H1 (cell line): ENCODE measurements at regions not wholly inside any gene's neighbourhood (a gene's known extent, or its start where the extent isn't known, plus 50 kb on each side); places are given as distances from the start of the nearest gene placed in this dataset.

ENCODE experiments used
- CBX5 ChIP-seq: fragments of 300-800, 300-1000 bp; sonication (generic); IDR thresholded peaks from 2 replicates; pipeline ENCODE4 v1.7.1; 2016; ENCODE audit warnings: antibody characterized with exemption, low read length, low read depth
- HDAC6 ChIP-seq: IDR thresholded peaks from one replicate; pipeline ENCODE4 v1.7.1; 2012; ENCODE audit warnings: low read depth, mild to moderate bottlenecking, inconsistent platforms, low read length, moderate library complexity
- JUND ChIP-seq: IDR thresholded peaks from 2 replicates; pipeline ENCODE4 v1.6.1; 2011; ENCODE audit warnings: mild to moderate bottlenecking, improper control_type of control experiment, low read length
- KDM1A ChIP-seq: fragments of 200-600, 300-600 bp; sonication (generic); IDR thresholded peaks from 2 replicates; pipeline ENCODE4 v1.7.1; 2016; ENCODE audit warnings: mild to moderate bottlenecking, low read length, borderline replicate concordance
- KDM5A ChIP-seq: fragments of 200-600 bp; IDR thresholded peaks from 2 replicates; pipeline ENCODE4 v1.7.1; 2012; ENCODE audit warnings: mild to moderate bottlenecking, low read length, inconsistent platforms, mixed read lengths
- TAF1 ChIP-seq: IDR thresholded peaks from 2 replicates; pipeline ENCODE4 v1.6.1; 2011; ENCODE audit warnings: mild to moderate bottlenecking, low read depth, low read length
- TF ChIP-seq, protein P1 (sequence below): fragments of 300-600 bp; sonication (generic); IDR thresholded peaks from 2 replicates; pipeline ENCODE4 v1.7.1; 2012; ENCODE audit warnings: low read length, moderate library complexity, mild to moderate bottlenecking, inconsistent platforms; ENCODE audit not compliant: insufficient replicate concordance
- TF ChIP-seq, protein P2 (sequence below): IDR thresholded peaks from 2 replicates; pipeline ENCODE4 v1.6.1; 2011; ENCODE audit warnings: low read length, improper control_type of control experiment
- TF ChIP-seq, protein P3 (sequence below): IDR thresholded peaks from 2 replicates; pipeline ENCODE4 v1.6.1; 2012; ENCODE audit warnings: inconsistent platforms

DNA sequence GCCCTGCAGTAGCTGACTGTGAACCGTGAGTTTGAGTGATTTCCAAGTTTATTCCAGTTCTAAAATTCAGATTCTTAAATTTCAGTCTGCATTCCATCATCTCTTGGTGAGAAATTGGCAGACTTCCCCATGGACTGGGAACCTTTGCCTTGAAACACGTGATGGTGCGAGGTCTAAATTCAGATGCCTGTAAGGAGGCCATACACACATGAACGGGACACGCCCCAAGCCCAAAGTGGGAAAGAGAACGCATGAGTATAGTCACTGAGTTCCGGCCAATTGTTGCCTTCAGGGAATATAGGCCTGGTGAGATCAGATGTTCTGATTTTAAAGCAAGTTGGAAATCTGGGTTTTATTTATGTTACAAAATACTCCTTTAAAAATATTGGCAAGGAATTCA is 1084.4 kb upstream of the WWC1 start (continued):
- TF ChIP-seq, protein P1, sequence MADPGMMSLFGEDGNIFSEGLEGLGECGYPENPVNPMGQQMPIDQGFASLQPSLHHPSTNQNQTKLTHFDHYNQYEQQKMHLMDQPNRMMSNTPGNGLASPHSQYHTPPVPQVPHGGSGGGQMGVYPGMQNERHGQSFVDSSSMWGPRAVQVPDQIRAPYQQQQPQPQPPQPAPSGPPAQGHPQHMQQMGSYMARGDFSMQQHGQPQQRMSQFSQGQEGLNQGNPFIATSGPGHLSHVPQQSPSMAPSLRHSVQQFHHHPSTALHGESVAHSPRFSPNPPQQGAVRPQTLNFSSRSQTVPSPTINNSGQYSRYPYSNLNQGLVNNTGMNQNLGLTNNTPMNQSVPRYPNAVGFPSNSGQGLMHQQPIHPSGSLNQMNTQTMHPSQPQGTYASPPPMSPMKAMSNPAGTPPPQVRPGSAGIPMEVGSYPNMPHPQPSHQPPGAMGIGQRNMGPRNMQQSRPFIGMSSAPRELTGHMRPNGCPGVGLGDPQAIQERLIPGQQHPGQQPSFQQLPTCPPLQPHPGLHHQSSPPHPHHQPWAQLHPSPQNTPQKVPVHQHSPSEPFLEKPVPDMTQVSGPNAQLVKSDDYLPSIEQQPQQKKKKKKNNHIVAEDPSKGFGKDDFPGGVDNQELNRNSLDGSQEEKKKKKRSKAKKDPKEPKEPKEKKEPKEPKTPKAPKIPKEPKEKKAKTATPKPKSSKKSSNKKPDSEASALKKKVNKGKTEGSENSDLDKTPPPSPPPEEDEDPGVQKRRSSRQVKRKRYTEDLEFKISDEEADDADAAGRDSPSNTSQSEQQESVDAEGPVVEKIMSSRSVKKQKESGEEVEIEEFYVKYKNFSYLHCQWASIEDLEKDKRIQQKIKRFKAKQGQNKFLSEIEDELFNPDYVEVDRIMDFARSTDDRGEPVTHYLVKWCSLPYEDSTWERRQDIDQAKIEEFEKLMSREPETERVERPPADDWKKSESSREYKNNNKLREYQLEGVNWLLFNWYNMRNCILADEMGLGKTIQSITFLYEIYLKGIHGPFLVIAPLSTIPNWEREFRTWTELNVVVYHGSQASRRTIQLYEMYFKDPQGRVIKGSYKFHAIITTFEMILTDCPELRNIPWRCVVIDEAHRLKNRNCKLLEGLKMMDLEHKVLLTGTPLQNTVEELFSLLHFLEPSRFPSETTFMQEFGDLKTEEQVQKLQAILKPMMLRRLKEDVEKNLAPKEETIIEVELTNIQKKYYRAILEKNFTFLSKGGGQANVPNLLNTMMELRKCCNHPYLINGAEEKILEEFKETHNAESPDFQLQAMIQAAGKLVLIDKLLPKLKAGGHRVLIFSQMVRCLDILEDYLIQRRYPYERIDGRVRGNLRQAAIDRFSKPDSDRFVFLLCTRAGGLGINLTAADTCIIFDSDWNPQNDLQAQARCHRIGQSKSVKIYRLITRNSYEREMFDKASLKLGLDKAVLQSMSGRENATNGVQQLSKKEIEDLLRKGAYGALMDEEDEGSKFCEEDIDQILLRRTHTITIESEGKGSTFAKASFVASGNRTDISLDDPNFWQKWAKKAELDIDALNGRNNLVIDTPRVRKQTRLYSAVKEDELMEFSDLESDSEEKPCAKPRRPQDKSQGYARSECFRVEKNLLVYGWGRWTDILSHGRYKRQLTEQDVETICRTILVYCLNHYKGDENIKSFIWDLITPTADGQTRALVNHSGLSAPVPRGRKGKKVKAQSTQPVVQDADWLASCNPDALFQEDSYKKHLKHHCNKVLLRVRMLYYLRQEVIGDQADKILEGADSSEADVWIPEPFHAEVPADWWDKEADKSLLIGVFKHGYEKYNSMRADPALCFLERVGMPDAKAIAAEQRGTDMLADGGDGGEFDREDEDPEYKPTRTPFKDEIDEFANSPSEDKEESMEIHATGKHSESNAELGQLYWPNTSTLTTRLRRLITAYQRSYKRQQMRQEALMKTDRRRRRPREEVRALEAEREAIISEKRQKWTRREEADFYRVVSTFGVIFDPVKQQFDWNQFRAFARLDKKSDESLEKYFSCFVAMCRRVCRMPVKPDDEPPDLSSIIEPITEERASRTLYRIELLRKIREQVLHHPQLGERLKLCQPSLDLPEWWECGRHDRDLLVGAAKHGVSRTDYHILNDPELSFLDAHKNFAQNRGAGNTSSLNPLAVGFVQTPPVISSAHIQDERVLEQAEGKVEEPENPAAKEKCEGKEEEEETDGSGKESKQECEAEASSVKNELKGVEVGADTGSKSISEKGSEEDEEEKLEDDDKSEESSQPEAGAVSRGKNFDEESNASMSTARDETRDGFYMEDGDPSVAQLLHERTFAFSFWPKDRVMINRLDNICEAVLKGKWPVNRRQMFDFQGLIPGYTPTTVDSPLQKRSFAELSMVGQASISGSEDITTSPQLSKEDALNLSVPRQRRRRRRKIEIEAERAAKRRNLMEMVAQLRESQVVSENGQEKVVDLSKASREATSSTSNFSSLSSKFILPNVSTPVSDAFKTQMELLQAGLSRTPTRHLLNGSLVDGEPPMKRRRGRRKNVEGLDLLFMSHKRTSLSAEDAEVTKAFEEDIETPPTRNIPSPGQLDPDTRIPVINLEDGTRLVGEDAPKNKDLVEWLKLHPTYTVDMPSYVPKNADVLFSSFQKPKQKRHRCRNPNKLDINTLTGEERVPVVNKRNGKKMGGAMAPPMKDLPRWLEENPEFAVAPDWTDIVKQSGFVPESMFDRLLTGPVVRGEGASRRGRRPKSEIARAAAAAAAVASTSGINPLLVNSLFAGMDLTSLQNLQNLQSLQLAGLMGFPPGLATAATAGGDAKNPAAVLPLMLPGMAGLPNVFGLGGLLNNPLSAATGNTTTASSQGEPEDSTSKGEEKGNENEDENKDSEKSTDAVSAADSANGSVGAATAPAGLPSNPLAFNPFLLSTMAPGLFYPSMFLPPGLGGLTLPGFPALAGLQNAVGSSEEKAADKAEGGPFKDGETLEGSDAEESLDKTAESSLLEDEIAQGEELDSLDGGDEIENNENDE = no peak
- TF ChIP-seq CBX5 (no peak), KDM1A (no peak), JUND (no peak), HDAC6 (no peak), KDM5A (no peak), TAF1 (no peak)
- TF ChIP-seq, protein P2, sequence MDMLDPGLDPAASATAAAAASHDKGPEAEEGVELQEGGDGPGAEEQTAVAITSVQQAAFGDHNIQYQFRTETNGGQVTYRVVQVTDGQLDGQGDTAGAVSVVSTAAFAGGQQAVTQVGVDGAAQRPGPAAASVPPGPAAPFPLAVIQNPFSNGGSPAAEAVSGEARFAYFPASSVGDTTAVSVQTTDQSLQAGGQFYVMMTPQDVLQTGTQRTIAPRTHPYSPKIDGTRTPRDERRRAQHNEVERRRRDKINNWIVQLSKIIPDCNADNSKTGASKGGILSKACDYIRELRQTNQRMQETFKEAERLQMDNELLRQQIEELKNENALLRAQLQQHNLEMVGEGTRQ = no peak
- TF ChIP-seq, protein P3, sequence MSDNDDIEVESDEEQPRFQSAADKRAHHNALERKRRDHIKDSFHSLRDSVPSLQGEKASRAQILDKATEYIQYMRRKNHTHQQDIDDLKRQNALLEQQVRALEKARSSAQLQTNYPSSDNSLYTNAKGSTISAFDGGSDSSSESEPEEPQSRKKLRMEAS = no peak
- TF ChIP-seq, all 59 proteins: peak for 0
